NCI-H82 treated with DMSO at 0.1 percent for 48 hours (cell line): ENCODE measurements at regions not wholly inside any gene's neighbourhood (a gene's known extent, or its start where the extent isn't known, plus 50 kb on each side); places are given as distances from the start of the nearest gene placed in this dataset.

Experiments
- DNase-seq: peaks from one replicate; lab custom pipeline; 2025; ENCODE audit not compliant: unreplicated experiment; lab: John Stamatoyannopoulos, UW

DNA sequence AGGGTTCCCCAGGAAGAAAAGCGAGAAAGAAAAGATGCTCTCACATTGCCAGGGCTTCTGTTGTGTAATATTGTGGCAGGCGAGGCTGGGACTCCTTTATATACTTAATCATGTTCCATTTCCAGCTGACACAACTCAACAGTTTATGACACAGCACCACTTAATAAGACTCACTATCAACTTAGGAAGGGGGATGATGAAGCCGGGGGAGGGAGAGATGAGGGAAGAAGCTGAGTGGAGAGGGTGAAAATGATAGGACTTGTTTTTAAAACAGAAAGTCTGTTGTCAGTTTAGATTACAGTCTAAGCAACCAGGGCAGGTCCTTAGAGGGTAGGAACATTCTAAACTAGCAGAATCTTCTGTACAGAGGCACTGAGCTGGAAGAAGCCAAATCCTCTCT lies 397.0 kb downstream of the NXPE2 start:
- DNase-seq = no peak

DNA sequence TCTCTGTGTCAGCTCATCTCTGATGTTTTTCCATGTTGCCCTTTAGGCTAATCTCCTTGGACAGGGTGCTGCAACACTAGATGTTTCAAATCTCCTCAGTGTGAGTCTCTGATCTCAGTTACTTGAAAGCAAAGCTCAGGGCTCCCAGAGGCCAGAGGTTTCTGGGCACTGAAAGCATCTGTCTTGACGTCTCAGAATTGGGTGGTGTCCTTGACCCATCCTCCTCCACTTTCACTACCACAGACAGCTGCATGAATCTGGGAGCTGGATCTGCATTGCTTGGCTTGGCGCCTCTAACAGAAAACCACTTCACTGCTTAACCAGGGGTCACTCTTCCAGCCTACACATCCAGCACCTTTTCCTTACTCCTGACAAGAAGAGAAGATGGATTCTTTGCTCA lies 399.4 kb downstream of the NXPE2 start:
- no peak for DNase-seq

DNA sequence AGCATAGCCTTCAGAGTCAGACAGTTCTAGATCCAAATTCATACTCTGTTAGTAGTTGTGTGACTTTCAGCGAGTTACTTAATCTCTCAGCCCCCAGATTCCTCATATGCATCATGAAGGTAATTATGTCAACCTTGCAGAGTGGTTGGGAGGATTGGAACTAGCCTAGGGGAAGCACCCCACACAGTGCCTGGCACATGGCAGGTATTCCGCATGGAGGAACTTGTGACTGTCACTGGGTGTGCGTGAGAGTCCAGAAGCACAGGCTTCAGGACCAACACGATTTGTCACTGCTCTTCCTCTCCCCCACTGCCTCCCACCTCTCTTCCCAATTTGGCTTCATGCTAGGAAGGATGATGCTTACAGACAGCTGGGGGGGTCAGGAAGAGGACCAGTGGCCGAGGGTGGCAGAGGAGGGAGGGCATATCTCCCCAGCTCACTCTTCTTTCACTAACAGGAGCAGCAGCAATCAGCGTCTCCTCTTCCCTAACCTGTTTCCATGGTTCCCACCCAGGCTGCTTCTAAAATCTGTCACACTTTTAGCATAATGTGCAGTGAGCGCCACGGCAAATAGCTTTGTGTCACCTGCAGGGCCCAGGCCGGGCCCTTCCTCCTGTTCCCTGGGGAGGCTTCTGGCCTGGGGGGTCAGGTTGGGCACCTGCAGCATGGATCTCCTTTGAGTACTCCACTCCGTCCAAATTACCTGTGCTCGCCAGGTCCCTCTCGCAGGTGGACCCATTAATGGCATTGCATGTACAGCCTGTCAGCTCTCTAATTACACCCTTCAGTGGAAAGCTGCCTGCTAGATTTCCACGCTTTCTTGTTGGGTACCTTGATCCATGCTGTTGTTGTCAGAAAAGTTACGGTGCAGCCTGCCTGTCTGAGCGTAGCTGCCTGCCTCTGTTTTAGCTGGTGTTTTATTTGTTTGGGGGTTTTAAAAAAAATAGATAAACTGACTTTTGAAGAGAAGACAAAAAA lies 400.4 kb downstream of the NXPE2 start:
- no peak for DNase-seq

DNA sequence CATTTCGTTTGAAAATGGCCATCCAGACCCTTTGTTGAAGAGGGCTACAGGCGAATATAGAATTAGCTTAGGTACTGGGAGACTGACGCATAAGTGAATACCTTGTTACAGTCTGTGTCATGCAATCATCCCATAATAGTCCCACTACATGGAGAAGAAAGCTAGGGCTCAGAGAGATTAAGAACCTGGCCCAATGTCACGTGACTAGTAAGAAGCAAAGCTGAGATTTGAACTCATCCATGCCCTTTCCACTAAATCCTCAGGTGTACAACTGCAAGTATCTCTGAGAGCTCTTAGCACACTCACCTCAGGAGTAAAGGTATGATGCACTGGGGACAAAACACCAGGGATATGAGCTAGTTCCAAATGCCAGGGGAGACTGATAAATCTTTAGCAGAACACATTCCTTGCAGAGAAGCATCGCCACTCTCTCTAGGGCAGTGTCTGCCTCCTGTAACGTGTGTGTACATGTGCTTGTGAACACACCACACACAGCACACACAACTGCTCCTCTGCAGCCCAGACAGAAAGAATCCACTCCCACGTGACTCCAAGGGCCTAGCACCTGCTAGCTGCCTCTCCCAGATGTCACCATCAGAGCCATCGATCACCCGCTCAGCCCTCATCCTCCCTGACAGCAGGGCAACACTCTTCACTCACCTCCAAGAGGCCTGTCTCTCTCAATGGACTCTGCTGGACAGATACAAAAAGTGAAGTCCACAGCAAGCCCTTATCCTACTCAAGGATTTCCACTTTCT lies 402.8 kb downstream of the NXPE2 start:
- no peak for DNase-seq

GRCh38 chr11:115081972-115082371 lies 403.6 kb downstream of the NXPE2 start:
- no peak for DNase-seq

- no peak for DNase-seq
Observed at GRCh38 chr11:115083144-115083806, 404.9 kb downstream of the NXPE2 start.

- peak; percentile 74 for DNase-seq
Observed at GRCh38 chr11:115084231-115084630, 405.9 kb downstream of the NXPE2 start.

DNA sequence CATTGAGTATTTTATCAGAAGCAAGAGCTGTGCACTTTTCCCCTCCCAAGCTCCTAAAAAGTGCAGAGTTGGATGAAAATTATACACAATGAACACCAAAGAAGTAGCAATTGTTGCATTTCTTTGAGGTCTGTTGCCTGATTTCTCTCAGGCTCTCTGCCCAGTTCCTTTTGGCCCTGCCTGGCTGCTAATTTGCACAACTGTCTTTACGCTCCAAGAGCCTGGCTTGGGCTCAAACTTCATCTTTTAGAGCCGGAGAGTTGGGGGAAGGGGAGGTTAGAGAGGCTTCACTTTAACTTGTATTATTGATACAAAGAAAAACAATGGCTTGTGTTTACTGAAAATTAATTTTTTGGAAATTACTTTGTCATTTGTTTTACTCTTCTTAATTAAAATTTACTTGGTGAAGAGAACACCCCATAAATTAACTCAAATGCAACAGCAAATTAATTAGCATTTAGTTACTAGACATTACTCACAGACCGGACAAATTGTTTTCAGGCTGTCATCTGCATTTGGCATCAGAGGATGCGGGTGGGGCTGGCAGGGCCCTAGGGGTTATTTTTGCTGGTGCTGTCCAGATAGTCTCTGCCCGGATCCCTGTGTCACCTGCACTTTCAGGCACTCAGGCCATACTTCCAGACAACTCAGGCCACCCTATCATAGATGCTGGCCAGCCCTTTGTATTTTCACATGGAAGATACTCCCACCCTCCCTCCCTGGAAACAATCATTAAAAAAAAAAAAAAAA lies 407.3 kb downstream of the NXPE2 start:
- no peak for DNase-seq

- no peak for DNase-seq
Observed at GRCh38 chr11:115087791-115088190, 409.5 kb downstream of the NXPE2 start.

DNA sequence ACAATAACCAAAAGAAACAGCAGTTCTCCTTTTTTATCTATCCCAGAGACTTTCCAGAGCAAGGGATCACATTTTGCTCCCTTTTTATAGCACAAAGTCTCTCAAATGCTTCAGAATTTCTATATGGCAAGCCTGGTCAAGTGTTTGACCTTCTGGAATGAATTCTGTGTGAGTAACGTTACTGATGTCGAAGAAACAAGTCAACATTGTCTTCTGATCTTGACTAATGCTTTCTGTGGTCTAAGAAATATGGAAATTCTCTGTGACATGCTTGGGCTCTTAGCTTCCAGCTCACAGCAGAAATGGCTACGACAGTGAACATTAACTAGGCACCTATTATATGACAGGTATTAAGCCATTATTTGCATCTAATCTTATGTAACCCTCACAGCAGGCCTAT lies 411.7 kb downstream of the CADM1 start:
- no peak for DNase-seq

DNA sequence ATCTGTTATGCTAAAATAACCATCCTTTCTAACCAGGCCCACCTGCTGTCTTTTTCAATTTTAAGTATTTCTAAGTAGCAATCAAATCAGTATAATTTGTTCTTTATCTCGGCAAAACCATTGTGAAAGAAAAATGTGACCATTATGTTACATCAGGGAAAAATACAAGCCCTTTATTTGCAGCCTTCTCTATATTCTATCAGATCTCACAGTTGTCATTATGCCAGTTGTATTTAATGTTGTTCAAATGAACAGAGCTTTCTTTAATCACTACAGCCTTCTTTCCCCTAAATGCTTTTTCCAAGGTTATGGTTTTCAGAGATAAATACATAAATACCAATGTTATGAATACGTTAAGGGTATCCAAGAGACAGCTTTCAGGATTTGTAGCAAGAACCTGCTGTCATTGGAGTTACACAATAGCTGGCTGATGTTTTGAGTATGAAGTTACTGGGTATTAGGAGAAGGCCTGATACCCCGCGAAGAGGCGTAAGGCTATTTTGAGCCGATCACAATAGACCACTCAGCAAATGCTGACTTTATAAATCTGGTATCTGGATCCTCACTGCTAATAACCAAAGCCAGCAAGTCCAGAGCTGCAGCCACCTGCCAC lies 406.3 kb downstream of the CADM1 start:
- DNase-seq = no peak

- no peak for DNase-seq
Observed at GRCh38 chr11:115100706-115101105, 403.5 kb downstream of the CADM1 start.

DNA sequence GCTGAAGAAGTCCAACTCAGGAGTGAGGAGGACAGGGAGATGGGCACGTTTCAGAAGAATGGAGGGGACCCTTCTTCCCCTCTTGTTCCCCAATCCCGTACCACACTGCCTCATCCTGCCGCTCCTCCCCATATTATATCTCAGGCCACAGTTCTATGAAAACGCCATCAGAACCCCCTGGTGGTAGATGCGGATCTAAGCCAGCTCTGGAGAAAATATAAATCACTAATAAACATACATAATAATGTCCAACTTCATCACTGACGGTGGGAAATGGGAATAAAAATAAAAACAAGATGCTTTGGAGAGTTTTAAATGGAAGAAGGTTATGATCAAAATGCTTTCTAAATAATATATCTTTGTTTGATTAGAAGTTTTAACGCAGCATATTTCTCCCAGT lies 400.3 kb downstream of the CADM1 start:
- DNase-seq = no peak

- no peak for DNase-seq
Observed at GRCh38 chr11:115104851-115105453, 399.3 kb downstream of the CADM1 start.

DNA sequence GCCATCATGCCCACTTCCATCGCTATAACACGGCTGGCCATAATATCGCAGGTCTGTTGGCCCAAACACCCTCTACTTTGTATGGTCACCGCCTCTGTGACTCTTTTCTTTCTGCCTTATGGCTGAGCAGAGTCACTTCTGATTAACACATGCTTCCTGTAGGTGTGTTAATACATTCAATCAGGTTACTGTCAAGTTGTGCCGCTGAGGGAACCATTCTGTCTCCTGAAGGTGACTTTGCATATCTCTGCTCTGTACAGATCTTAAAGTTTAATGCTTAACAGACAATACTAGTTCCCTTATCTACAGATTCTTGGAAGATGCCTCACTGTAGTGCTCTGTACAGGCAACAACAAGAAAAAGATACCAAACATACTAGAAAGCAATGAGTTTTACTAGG lies 393.1 kb downstream of the CADM1 start:
- no peak for DNase-seq

DNA sequence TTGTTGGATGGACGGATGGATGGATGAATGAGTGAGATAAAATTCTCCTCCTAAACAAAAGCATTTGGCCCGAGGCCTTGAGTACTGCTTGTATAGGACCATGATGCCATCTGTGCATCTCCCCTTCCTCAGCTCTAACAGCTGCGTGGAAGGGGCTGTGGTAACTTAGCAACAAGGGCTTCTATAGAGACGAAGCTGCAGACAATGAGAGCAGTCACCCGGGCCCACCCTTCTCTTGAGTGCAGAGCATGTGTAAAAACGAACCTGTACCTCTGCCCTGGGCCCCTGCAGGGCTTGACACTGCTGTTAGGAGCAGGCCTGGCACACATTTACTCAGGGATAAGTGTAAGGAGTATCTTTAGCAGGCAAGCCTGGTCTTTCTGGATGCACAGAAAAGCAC lies 391.5 kb downstream of the CADM1 start:
- DNase-seq = no peak

DNA sequence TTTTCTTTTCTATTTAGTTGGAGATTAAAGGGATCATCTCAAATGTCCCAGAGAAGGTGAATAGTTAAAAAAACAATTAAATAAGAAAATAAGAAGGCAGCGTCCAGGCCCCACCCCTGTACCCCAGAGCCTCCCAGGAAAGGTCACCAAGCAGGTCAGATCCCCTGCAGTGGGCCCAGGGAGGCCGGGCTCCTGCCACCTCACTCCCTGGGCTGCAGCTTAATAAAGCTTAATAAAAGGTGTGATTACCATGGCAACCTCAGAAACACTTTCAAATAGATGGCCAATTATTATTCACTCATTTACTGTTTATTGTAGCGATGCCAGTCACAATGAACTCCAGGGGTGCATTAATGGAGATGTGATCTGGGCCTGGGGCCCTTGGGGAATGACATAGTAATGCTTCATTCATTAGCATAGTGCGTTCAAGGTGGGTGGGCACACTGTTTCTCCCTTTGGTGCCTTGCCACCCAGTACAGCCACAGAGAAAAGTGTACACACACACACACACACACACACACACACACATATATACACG lies 386.2 kb downstream of the CADM1 start:
- no peak for DNase-seq

- no peak for DNase-seq
Observed at GRCh38 chr11:115119146-115119545, 385.1 kb downstream of the CADM1 start.
